AG09319 (cell line): ENCODE measurements at regions not wholly inside any gene's neighbourhood (a gene's known extent, or its start where the extent isn't known, plus 50 kb on each side); places are given as distances from the start of the nearest gene placed in this dataset.

ENCODE experiments used
- DNase-seq: peaks from one replicate; pipeline ENCODE4 v3.0.0-alpha.2; 2010; ENCODE audit warnings: low read depth; ENCODE audit errors: extremely low read depth
- TF ChIP-seq, protein P1 (sequence below): IDR thresholded peaks from 2 replicates; pipeline ENCODE4 v1.5.1; 2011; ENCODE audit warnings: low read depth, mild to moderate bottlenecking, inconsistent platforms, low read length, moderate library complexity

DNA sequence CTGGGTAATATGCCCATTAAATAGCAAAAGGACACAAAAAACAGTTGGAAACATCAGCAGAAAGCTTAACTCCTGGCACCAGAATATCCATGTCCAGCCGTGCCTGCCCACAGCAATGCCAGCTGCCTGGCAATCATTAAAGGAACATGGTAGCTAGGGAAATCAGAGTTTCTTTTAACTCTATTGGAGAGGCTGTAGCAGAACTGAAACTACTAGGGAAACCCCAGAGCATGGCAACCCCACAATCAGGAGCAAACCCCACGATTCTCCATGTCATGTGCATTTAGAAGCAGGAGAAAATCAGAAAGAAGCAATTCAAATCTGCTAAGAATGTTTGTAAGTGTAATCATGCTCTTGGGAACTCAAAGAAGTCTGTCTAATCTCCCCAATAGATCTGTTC is 409.0 kb upstream of the SMIM21 start:
- TF ChIP-seq, protein P1, sequence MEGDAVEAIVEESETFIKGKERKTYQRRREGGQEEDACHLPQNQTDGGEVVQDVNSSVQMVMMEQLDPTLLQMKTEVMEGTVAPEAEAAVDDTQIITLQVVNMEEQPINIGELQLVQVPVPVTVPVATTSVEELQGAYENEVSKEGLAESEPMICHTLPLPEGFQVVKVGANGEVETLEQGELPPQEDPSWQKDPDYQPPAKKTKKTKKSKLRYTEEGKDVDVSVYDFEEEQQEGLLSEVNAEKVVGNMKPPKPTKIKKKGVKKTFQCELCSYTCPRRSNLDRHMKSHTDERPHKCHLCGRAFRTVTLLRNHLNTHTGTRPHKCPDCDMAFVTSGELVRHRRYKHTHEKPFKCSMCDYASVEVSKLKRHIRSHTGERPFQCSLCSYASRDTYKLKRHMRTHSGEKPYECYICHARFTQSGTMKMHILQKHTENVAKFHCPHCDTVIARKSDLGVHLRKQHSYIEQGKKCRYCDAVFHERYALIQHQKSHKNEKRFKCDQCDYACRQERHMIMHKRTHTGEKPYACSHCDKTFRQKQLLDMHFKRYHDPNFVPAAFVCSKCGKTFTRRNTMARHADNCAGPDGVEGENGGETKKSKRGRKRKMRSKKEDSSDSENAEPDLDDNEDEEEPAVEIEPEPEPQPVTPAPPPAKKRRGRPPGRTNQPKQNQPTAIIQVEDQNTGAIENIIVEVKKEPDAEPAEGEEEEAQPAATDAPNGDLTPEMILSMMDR: no peak
- DNase-seq: no peak

DNA sequence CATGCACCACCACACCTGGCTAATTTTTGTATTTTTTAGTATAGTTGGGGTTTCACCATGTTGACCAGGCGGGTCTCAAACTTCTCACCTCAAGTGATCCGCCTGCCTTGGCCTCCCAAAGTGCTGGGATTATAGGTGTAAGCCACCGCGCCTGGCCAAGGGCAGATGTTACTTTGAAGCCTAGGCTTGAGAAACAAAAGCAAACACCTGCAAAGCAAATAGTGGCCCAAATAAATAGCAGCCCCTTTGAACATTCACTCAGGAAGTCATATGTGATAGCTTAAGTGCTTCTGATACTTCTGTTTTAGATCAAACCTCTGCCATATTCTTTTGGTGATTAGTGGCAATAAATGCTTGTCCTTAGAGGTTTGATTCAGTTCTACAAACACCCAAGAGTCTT is 404.5 kb upstream of the SMIM21 start:
- no peak for DNase-seq

DNA sequence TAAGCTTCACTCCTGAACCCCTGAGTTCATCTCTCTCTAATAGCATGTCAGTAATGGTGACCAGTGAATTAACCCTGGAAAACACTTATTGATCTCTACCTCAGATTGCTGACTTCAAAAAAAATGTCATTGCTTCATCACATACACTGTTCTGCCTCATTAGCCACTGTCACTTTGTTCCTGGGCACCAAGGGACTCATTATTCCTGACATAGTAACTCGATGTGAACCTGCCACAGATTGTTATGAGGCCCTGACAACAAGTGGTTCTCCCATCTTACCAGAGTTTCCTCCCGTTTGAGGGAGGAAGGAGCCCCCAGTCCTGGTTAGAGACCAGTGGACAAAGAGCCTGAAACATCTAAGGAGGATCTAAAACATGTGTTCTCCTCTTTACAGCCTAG is 403.3 kb upstream of the SMIM21 start:
- TF ChIP-seq, protein P1: no peak
- no peak for DNase-seq

More for the DNA sequence above, 404.5 kb upstream of the SMIM21 start:
- TF ChIP-seq, protein P1: no peak

DNA sequence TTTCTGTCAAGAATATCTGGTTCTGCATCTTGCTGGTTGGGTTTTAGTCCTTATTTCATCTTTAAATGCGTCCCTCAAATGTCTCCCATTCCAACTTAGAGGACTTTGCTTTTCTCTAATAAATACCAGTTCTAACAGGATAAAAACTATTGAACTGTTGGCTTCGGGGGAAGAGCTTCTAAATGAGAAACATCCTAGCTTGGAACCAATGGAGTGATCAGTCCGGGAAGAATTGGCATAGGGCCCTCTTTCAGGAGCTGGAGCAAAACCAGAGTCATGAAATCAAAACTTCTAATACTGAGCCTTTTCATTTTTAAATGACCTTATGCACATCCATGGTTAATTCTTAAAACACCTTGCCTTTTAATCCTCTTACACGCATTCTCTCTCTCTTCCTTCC is 401.6 kb upstream of the SMIM21 start:
- no peak for DNase-seq
- TF ChIP-seq, protein P1: no peak

DNA sequence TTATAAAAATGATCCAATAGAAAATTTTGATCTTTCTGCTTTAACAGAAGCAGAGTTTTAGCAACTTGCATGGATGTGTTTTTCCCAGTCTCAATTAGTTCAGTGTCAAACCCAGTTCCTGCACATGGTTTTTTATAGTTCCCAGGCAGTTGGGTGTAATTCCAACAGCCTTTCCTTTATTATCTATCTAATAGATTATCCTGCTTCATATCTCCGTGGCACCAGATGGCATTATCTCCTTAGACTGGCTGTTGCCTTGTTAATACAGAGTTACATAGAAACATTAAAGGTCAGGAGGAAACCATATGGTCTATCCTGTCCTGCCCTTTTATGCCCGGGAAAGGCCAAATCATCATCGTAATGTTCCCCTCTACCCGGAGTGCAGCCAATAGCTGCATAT is 400.9 kb upstream of the SMIM21 start:
- TF ChIP-seq, protein P1: no peak
- no peak for DNase-seq

DNA sequence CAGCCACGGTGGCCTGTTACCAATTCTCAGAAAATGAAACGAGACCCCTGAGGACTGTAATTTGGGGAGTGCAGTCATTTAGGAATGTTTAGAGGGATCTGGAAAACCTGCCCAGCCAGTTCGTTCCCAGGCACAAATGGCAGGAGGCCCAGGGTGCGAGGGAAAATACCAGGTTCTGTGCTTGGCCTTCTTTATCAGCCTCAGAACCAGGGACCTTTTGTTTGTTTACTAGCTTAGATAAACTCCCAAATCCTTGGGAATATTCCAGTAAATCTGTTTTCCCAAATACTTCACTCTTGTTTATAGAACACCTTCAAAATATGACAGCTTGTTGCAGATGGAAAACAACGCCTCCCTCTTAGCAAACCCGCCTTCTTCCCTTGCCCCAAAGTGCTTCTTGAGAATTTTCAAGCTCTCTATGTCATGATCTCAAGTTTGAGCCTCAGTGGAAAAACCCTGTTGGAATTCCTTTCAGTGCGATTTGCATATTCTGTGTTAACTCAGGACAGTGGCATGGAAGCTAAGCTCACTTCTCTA is 400.3 kb upstream of the SMIM21 start:
- DNase-seq: no peak
- TF ChIP-seq, protein P1: no peak

DNA sequence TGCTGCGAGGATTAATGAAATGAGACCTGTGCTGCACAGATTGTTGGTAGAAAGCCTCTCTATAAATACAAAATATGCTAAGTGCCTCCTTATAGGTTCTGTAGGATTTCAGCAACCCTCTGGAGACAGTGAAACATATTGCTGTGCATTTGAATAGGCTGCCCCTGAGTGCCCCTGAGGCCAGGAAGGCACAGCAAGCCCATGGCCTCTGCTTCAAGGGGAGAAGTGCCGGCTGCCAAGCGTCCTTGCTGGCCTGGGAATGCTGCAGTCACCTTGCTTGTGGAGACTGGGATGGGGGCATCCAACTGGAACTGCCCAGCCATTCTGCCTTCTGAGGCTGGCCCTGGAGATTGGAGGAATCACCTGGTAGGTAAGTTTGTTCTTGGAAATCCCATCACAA is 397.2 kb upstream of the SMIM21 start:
- TF ChIP-seq, protein P1: no peak
- no peak for DNase-seq
